HCT116 (cell line): ENCODE measurements at regions not wholly inside any gene's neighbourhood (a gene's known extent, or its start where the extent isn't known, plus 50 kb on each side); places are given as distances from the start of the nearest gene placed in this dataset.

ENCODE experiments used
- ATAC-seq: fragments of 200-7000 bp; cut with Tn5 transposase; 2 replicates; pipeline ENCODE4 v1.9.1; 2020; ENCODE audit warnings: mild to moderate bottlenecking, moderate library complexity
- BruUV-seq: library from RNA; stranded (reverse); fragments of 400-500 nt; replicated peaks from 2 replicates; lab custom pipeline; 2021; lab: Mats Ljungman, UMichigan
- CTCF ChIA-PET: fragments of 300-600 bp; sonication (Branson Sonifier 250); formaldehyde crosslinking; loops from one replicate; lab custom pipeline; 2021; ENCODE audit warnings: antibody characterized with exemption; lab: Charles Lee
- POLR2A ChIA-PET: fragments of 300-600, 350-600 bp; sonication (Branson Sonifier 250); formaldehyde crosslinking; loops from one replicate; lab custom pipeline; 2021; ENCODE audit warnings: antibody characterized with exemption; lab: Charles Lee
- RAD21 ChIA-PET, 2 experiments: fragments of 300-600 bp; sonication (Branson Sonifier 250); formaldehyde crosslinking; loops; one replicate each; lab custom pipeline; 2023; ENCODE audit warnings: low total read pairs in 2 of 2; ENCODE audit not compliant: uncharacterized antibody in 2 of 2, unreplicated experiment in 2 of 2, low non-redundant PET in 1 of 2; lab: Charles Lee
- DNase-seq: peaks from one replicate; pipeline ENCODE4 v3.0.0-alpha.2; 2010; ENCODE audit warnings: low read depth, low spot score
- H2AFZ ChIP-seq: fragments of 200-600 bp; shearing (Covaris generic), sonication (generic); 2 replicates; pipeline ENCODE4 v1.6.1; 2017; ENCODE audit warnings: low read depth, mixed run types, mixed read lengths, antibody characterized with exemption, low read length; ENCODE audit not compliant: poor library complexity, severe bottlenecking
- H3K27ac ChIP-seq: 2 replicates; pipeline ENCODE4 v1.5.1; 2012; ENCODE audit warnings: low read depth, low read length
- H3K27me3 ChIP-seq: fragments of 200-600 bp; sonication (generic); 2 replicates; pipeline ENCODE4 v1.6.1; 2016; ENCODE audit warnings: mixed run types, low read length, mixed read lengths; ENCODE audit not compliant: insufficient read depth
- H3K36me3 ChIP-seq, 2 experiments: fragments of 200-500 bp in 1 of 2; fragments of 200-600 bp in 1 of 2; sonication (Bioruptor generic) in 1 of 2; sonication (generic) in 1 of 2; 2 replicates each; pipeline versions ENCODE4 v1.5.1 to v1.6.1; 2014 to 2016; ENCODE audit warnings: low read length in 2 of 2, inconsistent platforms in 1 of 2, mixed read lengths in 1 of 2, mixed run types in 1 of 2; ENCODE audit not compliant: insufficient read depth in 2 of 2, control insufficient read depth in 1 of 2
- H3K4me1 ChIP-seq, 2 experiments: fragments of 200-600 bp in 1 of 2; sonication (generic) in 1 of 2; 2 replicates each; pipeline versions ENCODE4 v1.5.1 to v1.6.1; 2012 to 2017; ENCODE audit warnings: low read length in 2 of 2, inconsistent platforms in 1 of 2, mild to moderate bottlenecking in 1 of 2, mixed read lengths in 1 of 2, mixed run types in 1 of 2, moderate library complexity in 1 of 2; ENCODE audit not compliant: insufficient read depth in 2 of 2, control insufficient read depth in 1 of 2
- H3K4me2 ChIP-seq: fragments of 200-600 bp; sonication (generic); 2 replicates; pipeline ENCODE4 v1.6.1; 2017; ENCODE audit warnings: mixed run types, low read length, mixed read lengths
- H3K4me3 ChIP-seq, 2 experiments: fragments of 200-600 bp in 1 of 2; sonication (generic) in 1 of 2; replicated peaks in 1 of 2; 2 replicates each; pipeline ENCODE4 v1.5.1; 2011 to 2016; ENCODE audit warnings: low read length in 2 of 2, control low read depth in 1 of 2, low read depth in 1 of 2, mild to moderate bottlenecking in 1 of 2, mixed read lengths in 1 of 2, mixed run types in 1 of 2
- H3K79me2 ChIP-seq: fragments of 200-600 bp; sonication (generic); 2 replicates; pipeline ENCODE4 v1.6.1; 2017; ENCODE audit warnings: mild to moderate bottlenecking, mixed run types, low read length, moderate library complexity, mixed read lengths; ENCODE audit not compliant: insufficient read depth
- H3K9ac ChIP-seq: fragments of 200-600 bp; sonication (generic); 2 replicates; pipeline ENCODE4 v1.6.1; 2016; ENCODE audit warnings: low read length, mixed read lengths
- H3K9me2 ChIP-seq: fragments of 200-600 bp; sonication (generic), shearing (Covaris generic); 2 replicates; pipeline ENCODE4 v1.6.1; 2017; ENCODE audit warnings: mixed run types, mild to moderate bottlenecking, moderate library complexity; ENCODE audit not compliant: insufficient read depth
- H3K9me3 ChIP-seq, 2 experiments: fragments of 200-500 bp in 1 of 2; fragments of 200-600 bp in 1 of 2; sonication (Bioruptor generic) in 1 of 2; sonication (generic) in 1 of 2; 2 replicates each; pipeline ENCODE4 v1.6.1; 2014 to 2017; ENCODE audit warnings: low read length in 2 of 2, mixed read lengths in 2 of 2, inconsistent platforms in 1 of 2, low read depth in 1 of 2, mild to moderate bottlenecking in 1 of 2, mixed run types in 1 of 2, moderate library complexity in 1 of 2; ENCODE audit not compliant: control insufficient read depth in 1 of 2, insufficient read depth in 1 of 2
- H4K20me1 ChIP-seq: fragments of 200-600 bp; sonication (generic), shearing (Covaris generic); 2 replicates; pipeline ENCODE4 v1.6.1; 2017; ENCODE audit warnings: mixed run types, mild to moderate bottlenecking, moderate library complexity; ENCODE audit not compliant: insufficient read depth
- CBX3 ChIP-seq: IDR thresholded peaks from 2 replicates; pipeline ENCODE4 v1.6.1; 2012; ENCODE audit warnings: low read depth
- CEBPB ChIP-seq: IDR thresholded peaks from 2 replicates; pipeline ENCODE4 v1.6.1; 2012; ENCODE audit warnings: low read depth
- EGR1 ChIP-seq: IDR thresholded peaks from 2 replicates; pipeline ENCODE4 v1.6.1; 2012; ENCODE audit warnings: low read depth
- ELF1 ChIP-seq: IDR thresholded peaks from 2 replicates; pipeline ENCODE4 v1.6.1; 2012; ENCODE audit warnings: low read depth, borderline replicate concordance
- EZH2 ChIP-seq: fragments of 200-600 bp; sonication (generic); IDR thresholded peaks from 2 replicates; pipeline ENCODE4 v1.6.1; 2017; ENCODE audit warnings: antibody characterized with exemption, mixed run types
- EZH2phosphoT487 ChIP-seq: fragments of 200-600 bp; IDR thresholded peaks from 2 replicates; pipeline ENCODE4 v1.6.1; 2018; ENCODE audit warnings: antibody characterized with exemption, borderline replicate concordance
- FOSL1 ChIP-seq: IDR thresholded peaks from 2 replicates; pipeline ENCODE4 v1.6.1; 2012; ENCODE audit warnings: low read depth
- JUND ChIP-seq: IDR thresholded peaks from 2 replicates; pipeline ENCODE4 v1.6.1; 2012
- RAD21 ChIP-seq: IDR thresholded peaks from 2 replicates; pipeline ENCODE4 v1.6.1; 2012; ENCODE audit warnings: low read depth, mild to moderate bottlenecking
- SRF ChIP-seq: IDR thresholded peaks from 2 replicates; pipeline ENCODE4 v1.6.1; 2012; ENCODE audit warnings: low read depth
- TCF7L2 ChIP-seq: IDR thresholded peaks from 2 replicates; pipeline ENCODE4 v1.7.0; 2011; ENCODE audit warnings: borderline replicate concordance, inconsistent platforms; ENCODE audit not compliant: insufficient read depth, insufficient read length; ENCODE audit errors: extremely low read depth
- YY1 ChIP-seq: IDR thresholded peaks from 2 replicates; pipeline ENCODE4 v1.6.1; 2011; ENCODE audit warnings: low read length, low read depth, moderate library complexity, mild to moderate bottlenecking; ENCODE audit not compliant: insufficient replicate concordance; ENCODE audit errors: extremely low read depth
- ZFX ChIP-seq: fragments of 450-650 bp; IDR thresholded peaks from 2 replicates; pipeline ENCODE4 v1.6.1; 2017
- ZNF274 ChIP-seq: fragments of 200-500 bp; sonication (Bioruptor generic); IDR thresholded peaks from 2 replicates; pipeline ENCODE4 v1.6.1; 2014; ENCODE audit warnings: mild to moderate bottlenecking, low read depth, low read length, inconsistent platforms
- intact Hi-C: fragments of 100-400 bp; cut with micrococcal nuclease; formaldehyde crosslinking; loops from 2 replicates; pipeline ENCODE4 v1.10.0; 2022
- TF ChIP-seq, protein P1 (sequence below): IDR thresholded peaks from 2 replicates; pipeline ENCODE4 v1.6.1; 2012
- TF ChIP-seq, protein P2 (sequence below), 3 experiments: fragments of 200-600 bp in 1 of 3; sonication (generic) in 1 of 3; IDR thresholded peaks in 2 of 3; conservative IDR thresholded peaks in 1 of 3; 2 replicates each; pipeline ENCODE4 v1.5.1; 2012 to 2017; ENCODE audit warnings: low read depth in 2 of 3, low read length in 2 of 3, antibody characterized with exemption in 1 of 3, borderline replicate concordance in 1 of 3, control low read depth in 1 of 3, mild to moderate bottlenecking in 1 of 3, mixed read lengths in 1 of 3, mixed run types in 1 of 3, moderate library complexity in 1 of 3; ENCODE audit not compliant: insufficient read depth in 1 of 3
- TF ChIP-seq, protein P3 (sequence below): IDR thresholded peaks from 2 replicates; pipeline ENCODE4 v1.6.1; 2012; ENCODE audit warnings: low read depth
- TF ChIP-seq, protein P4 (sequence below): IDR thresholded peaks from 2 replicates; pipeline ENCODE4 v1.6.1; 2011; ENCODE audit warnings: mild to moderate bottlenecking, low read length, moderate library complexity; ENCODE audit not compliant: insufficient replicate concordance; ENCODE audit errors: extremely low read depth
- TF ChIP-seq, protein P5 (sequence below): IDR thresholded peaks from 2 replicates; pipeline ENCODE4 v1.6.1; 2012

DNA sequence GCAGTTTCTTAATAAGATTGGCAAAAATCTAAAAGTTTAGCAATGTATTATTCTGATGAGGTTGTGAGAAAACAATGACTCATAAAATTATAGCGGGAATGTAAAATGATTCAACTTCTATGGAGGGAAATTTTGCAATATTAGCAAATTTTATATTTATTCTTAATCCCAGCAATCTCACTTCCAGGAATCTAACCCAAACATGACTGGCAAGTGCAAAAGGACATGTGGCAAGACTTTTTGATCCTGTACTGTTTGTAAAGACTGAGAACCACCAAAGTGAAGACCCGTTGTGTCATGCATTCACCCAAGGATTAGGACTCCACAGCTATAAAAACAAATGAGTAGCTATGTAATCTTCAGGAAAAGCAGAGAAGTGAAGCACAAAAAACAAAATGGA lies 234.8 kb upstream of the KYNU start:
- Histone ChIP-seq H3K27ac (no peak overlapping the region), H3K4me2 (no peak overlapping the region), H4K20me1 (no peaks in the 10 kb centered on the region), H2AFZ (no peak overlapping the region), H3K27me3 (no peaks in the 10 kb centered on the region), H3K4me3 (no peak overlapping the region), H3K9ac (no peak overlapping the region), H3K4me1 (no peaks in the 10 kb centered on the region), H3K9me3 (no peaks in the 10 kb centered on the region), H3K9me2 (no peaks in the 10 kb centered on the region), H3K79me2 (no peaks in the 10 kb centered on the region), H3K36me3 (no peaks in the 10 kb centered on the region)
- BruUV-seq = no TSS peak
- ATAC-seq = no peak
- DNase-seq = no peak
- intact Hi-C loops = no loop called here
- CTCF ChIA-PET = interaction anchor here (1.2 kb wide), 1 partner anchor 39 kb away, joined by 3 read pairs; no protein-coding TSS in a partner anchor
- no peak for TF ChIP-seq ZNF274
- TF ChIP-seq JUND = no peak
- TF ChIP-seq YY1 = no peak
- no peak for TF ChIP-seq ZFX
- TF ChIP-seq, protein P1, sequence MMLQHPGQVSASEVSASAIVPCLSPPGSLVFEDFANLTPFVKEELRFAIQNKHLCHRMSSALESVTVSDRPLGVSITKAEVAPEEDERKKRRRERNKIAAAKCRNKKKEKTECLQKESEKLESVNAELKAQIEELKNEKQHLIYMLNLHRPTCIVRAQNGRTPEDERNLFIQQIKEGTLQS = no peak
- TF ChIP-seq, protein P2, sequence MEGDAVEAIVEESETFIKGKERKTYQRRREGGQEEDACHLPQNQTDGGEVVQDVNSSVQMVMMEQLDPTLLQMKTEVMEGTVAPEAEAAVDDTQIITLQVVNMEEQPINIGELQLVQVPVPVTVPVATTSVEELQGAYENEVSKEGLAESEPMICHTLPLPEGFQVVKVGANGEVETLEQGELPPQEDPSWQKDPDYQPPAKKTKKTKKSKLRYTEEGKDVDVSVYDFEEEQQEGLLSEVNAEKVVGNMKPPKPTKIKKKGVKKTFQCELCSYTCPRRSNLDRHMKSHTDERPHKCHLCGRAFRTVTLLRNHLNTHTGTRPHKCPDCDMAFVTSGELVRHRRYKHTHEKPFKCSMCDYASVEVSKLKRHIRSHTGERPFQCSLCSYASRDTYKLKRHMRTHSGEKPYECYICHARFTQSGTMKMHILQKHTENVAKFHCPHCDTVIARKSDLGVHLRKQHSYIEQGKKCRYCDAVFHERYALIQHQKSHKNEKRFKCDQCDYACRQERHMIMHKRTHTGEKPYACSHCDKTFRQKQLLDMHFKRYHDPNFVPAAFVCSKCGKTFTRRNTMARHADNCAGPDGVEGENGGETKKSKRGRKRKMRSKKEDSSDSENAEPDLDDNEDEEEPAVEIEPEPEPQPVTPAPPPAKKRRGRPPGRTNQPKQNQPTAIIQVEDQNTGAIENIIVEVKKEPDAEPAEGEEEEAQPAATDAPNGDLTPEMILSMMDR (IDR thresholded peaks at IDR 0.05 in 2 of 3, conservative IDR thresholded peaks at IDR 0.05 in 1 of 3; ENCODE audit: borderline replicate concordance in 1 of 3, insufficient read depth in 1 of 3, low read depth in 2 of 3, low read length in 2 of 3) = no peak
- no peak for TF ChIP-seq CEBPB
- TF ChIP-seq EZH2 = no peak
- no peak for TF ChIP-seq SRF
- no peak for TF ChIP-seq RAD21
- TF ChIP-seq, protein P3, sequence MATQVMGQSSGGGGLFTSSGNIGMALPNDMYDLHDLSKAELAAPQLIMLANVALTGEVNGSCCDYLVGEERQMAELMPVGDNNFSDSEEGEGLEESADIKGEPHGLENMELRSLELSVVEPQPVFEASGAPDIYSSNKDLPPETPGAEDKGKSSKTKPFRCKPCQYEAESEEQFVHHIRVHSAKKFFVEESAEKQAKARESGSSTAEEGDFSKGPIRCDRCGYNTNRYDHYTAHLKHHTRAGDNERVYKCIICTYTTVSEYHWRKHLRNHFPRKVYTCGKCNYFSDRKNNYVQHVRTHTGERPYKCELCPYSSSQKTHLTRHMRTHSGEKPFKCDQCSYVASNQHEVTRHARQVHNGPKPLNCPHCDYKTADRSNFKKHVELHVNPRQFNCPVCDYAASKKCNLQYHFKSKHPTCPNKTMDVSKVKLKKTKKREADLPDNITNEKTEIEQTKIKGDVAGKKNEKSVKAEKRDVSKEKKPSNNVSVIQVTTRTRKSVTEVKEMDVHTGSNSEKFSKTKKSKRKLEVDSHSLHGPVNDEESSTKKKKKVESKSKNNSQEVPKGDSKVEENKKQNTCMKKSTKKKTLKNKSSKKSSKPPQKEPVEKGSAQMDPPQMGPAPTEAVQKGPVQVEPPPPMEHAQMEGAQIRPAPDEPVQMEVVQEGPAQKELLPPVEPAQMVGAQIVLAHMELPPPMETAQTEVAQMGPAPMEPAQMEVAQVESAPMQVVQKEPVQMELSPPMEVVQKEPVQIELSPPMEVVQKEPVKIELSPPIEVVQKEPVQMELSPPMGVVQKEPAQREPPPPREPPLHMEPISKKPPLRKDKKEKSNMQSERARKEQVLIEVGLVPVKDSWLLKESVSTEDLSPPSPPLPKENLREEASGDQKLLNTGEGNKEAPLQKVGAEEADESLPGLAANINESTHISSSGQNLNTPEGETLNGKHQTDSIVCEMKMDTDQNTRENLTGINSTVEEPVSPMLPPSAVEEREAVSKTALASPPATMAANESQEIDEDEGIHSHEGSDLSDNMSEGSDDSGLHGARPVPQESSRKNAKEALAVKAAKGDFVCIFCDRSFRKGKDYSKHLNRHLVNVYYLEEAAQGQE = no peak
- TF ChIP-seq, protein P4, sequence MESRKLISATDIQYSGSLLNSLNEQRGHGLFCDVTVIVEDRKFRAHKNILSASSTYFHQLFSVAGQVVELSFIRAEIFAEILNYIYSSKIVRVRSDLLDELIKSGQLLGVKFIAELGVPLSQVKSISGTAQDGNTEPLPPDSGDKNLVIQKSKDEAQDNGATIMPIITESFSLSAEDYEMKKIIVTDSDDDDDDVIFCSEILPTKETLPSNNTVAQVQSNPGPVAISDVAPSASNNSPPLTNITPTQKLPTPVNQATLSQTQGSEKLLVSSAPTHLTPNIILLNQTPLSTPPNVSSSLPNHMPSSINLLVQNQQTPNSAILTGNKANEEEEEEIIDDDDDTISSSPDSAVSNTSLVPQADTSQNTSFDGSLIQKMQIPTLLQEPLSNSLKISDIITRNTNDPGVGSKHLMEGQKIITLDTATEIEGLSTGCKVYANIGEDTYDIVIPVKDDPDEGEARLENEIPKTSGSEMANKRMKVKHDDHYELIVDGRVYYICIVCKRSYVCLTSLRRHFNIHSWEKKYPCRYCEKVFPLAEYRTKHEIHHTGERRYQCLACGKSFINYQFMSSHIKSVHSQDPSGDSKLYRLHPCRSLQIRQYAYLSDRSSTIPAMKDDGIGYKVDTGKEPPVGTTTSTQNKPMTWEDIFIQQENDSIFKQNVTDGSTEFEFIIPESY = no peak
- no peak for TF ChIP-seq EGR1
- TF ChIP-seq TCF7L2 = no peak
- no peak for TF ChIP-seq FOSL1
- no peak for TF ChIP-seq EZH2phosphoT487
- TF ChIP-seq, protein P5, sequence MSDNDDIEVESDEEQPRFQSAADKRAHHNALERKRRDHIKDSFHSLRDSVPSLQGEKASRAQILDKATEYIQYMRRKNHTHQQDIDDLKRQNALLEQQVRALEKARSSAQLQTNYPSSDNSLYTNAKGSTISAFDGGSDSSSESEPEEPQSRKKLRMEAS = no peak
- no peak for TF ChIP-seq CBX3
- TF ChIP-seq ELF1 = no peak
- RAD21 ChIA-PET = no interaction called here
- POLR2A ChIA-PET = no interaction called here
